H1 (cell line): ENCODE measurements at regions not wholly inside any gene's neighbourhood (a gene's known extent, or its start where the extent isn't known, plus 50 kb on each side); places are given as distances from the start of the nearest gene placed in this dataset.

Experiments
- CTCF ChIA-PET: fragments of 300-600 bp; sonication (Branson Sonifier 250); formaldehyde crosslinking; loops from one replicate; lab custom pipeline; 2021; ENCODE audit not compliant: partially characterized antibody; lab: Charles Lee
- POLR2A ChIA-PET: fragments of 300-600 bp; sonication (Branson Sonifier 250); formaldehyde crosslinking; loops from one replicate; lab custom pipeline; 2021; ENCODE audit warnings: inconsistent platforms; ENCODE audit not compliant: partially characterized antibody; lab: Charles Lee
- DNase-seq, 2 experiments: peaks; one replicate each; pipeline versions ENCODE4 v3.0.0 to v3.0.0-alpha.2; 2010 to 2022; ENCODE audit warnings: low spot score in 2 of 2, low read depth in 1 of 2, mixed read lengths in 1 of 2
- FAIRE-seq: peaks from 2 replicates; lab custom pipeline; 2011; peaks lifted over from hg19 to GRCh38; lab: Jason Lieb, UNC
- H2AFZ ChIP-seq: 2 replicates; pipeline ENCODE4 v1.8.1; 2012; ENCODE audit warnings: low read length, inconsistent platforms
- H2AK5ac ChIP-seq: 2 replicates; pipeline ENCODE4 v1.6.1; 2013; ENCODE audit warnings: low read depth, low read length
- H2BK120ac ChIP-seq: replicated peaks from 2 replicates; pipeline ENCODE3; 2013; ENCODE audit warnings: low read depth, low read length, inconsistent platforms
- H2BK12ac ChIP-seq: 2 replicates; pipeline ENCODE4 v1.6.1; 2013; ENCODE audit warnings: low read depth, low read length
- H2BK15ac ChIP-seq: 2 replicates; pipeline ENCODE4 v1.6.1; 2013; ENCODE audit warnings: low read length
- H2BK20ac ChIP-seq: 2 replicates; pipeline ENCODE4 v1.6.1; 2013; ENCODE audit warnings: low read length
- H2BK5ac ChIP-seq: 2 replicates; pipeline ENCODE4 v1.6.1; 2013; ENCODE audit warnings: low read depth, low read length
- H3K14ac ChIP-seq: 2 replicates; pipeline ENCODE4 v1.6.1; 2013; ENCODE audit warnings: inconsistent platforms; ENCODE audit not compliant: insufficient read length
- H3K18ac ChIP-seq: 2 replicates; pipeline ENCODE4 v1.6.1; 2013; ENCODE audit warnings: low read length; ENCODE audit errors: extremely low read depth
- H3K23ac ChIP-seq: 2 replicates; pipeline ENCODE4 v1.6.1; 2013; ENCODE audit warnings: inconsistent platforms; ENCODE audit not compliant: insufficient read length
- H3K23me2 ChIP-seq: 2 replicates; pipeline ENCODE4 v1.6.1; 2013; ENCODE audit warnings: low read depth, low read length
- H3K27ac ChIP-seq: 2 replicates; pipeline ENCODE4 v1.6.1; 2011; ENCODE audit warnings: low read depth, low read length, inconsistent platforms
- H3K27me3 ChIP-seq, 4 experiments: replicated peaks in 1 of 4; 1 replicate in 1 of 4; 2 replicates in 3 of 4; pipeline versions ENCODE4 v1.6.1 to v1.8.1; 2011 to 2013; ENCODE audit warnings: low read length in 3 of 4, mild to moderate bottlenecking in 3 of 4, inconsistent platforms in 2 of 4, mixed read lengths in 2 of 4, moderate library complexity in 1 of 4; ENCODE audit not compliant: control insufficient read depth in 3 of 4, insufficient read depth in 3 of 4; ENCODE audit errors: extremely low read depth in 1 of 4
- H3K36me3 ChIP-seq, 4 experiments: 2 replicates each; pipeline versions ENCODE4 v1.6.1 to v1.8.1; 2011 to 2013; ENCODE audit warnings: mild to moderate bottlenecking in 4 of 4, low read length in 3 of 4, moderate library complexity in 2 of 4, control low read depth in 1 of 4, inconsistent platforms in 1 of 4; ENCODE audit not compliant: insufficient read depth in 4 of 4, control insufficient read depth in 2 of 4
- H3K4ac ChIP-seq: replicated peaks from 2 replicates; pipeline ENCODE3; 2013; ENCODE audit warnings: low read length, low read depth, mixed read lengths, inconsistent platforms; ENCODE audit not compliant: insufficient read length
- H3K4me1 ChIP-seq, 4 experiments: replicated peaks in 1 of 4; 1 replicate in 1 of 4; 2 replicates in 3 of 4; pipeline versions ENCODE4 v1.6.1 to v1.8.1; 2011 to 2013; ENCODE audit warnings: low read length in 3 of 4, inconsistent platforms in 2 of 4, mixed read lengths in 1 of 4; ENCODE audit not compliant: insufficient read depth in 4 of 4, control insufficient read depth in 3 of 4
- H3K4me2 ChIP-seq, 2 experiments: 2 replicates each; pipeline versions ENCODE4 v1.6.1 to v1.8.1; 2011 to 2013; ENCODE audit warnings: low read depth in 2 of 2, low read length in 2 of 2, control low read depth in 1 of 2, inconsistent platforms in 1 of 2, mild to moderate bottlenecking in 1 of 2; ENCODE audit not compliant: insufficient read depth in 1 of 2
- H3K4me3 ChIP-seq, 4 experiments: fragments of 200-600, 300-600 bp in 1 of 4; sonication (generic), shearing (Covaris generic), sonication (Bioruptor Twin) in 1 of 4; 2 replicates each; pipeline versions ENCODE4 v1.5.1 to v1.8.1; 2011 to 2016; ENCODE audit warnings: low read length in 4 of 4, low read depth in 3 of 4, control low read depth in 2 of 4, inconsistent platforms in 2 of 4, mild to moderate bottlenecking in 2 of 4, mixed read lengths in 1 of 4, moderate library complexity in 1 of 4; ENCODE audit not compliant: insufficient read depth in 2 of 4; ENCODE audit errors: extremely low read depth in 1 of 4
- H3K56ac ChIP-seq: replicated peaks from 2 replicates; pipeline ENCODE3; 2013; ENCODE audit warnings: low read depth, mild to moderate bottlenecking, mixed read lengths, low read length, inconsistent platforms; ENCODE audit not compliant: insufficient read length
- H3K79me1 ChIP-seq: 2 replicates; pipeline ENCODE4 v1.6.1; 2013; ENCODE audit warnings: low read depth, low read length, control low read depth
- H3K79me2 ChIP-seq, 2 experiments: 2 replicates each; pipeline versions ENCODE4 v1.6.1 to v1.8.1; 2012 to 2013; ENCODE audit warnings: low read length in 2 of 2, mild to moderate bottlenecking in 2 of 2, inconsistent platforms in 1 of 2; ENCODE audit not compliant: insufficient read depth in 2 of 2, control insufficient read depth in 1 of 2
- H3K9ac ChIP-seq, 4 experiments: replicated peaks in 1 of 4; 1 replicate in 1 of 4; 2 replicates in 3 of 4; pipeline versions ENCODE4 v1.6.1 to v1.8.1; 2011 to 2013; ENCODE audit warnings: low read depth in 3 of 4, low read length in 3 of 4, control low read depth in 2 of 4, mild to moderate bottlenecking in 2 of 4, moderate library complexity in 2 of 4, inconsistent platforms in 1 of 4; ENCODE audit errors: extremely low read depth in 1 of 4
- H3K9me3 ChIP-seq, 2 experiments: 2 replicates each; pipeline versions ENCODE4 v1.6.1 to v1.8.1; 2012 to 2013; ENCODE audit warnings: mild to moderate bottlenecking in 2 of 2, moderate library complexity in 2 of 2, control low read depth in 1 of 2, inconsistent platforms in 1 of 2, low read depth in 1 of 2, low read length in 1 of 2, mixed read lengths in 1 of 2; ENCODE audit not compliant: insufficient read depth in 2 of 2
- H4K20me1 ChIP-seq, 2 experiments: replicated peaks in 1 of 2; 2 replicates each; pipeline versions ENCODE3 to v1.8.1; 2011 to 2013; ENCODE audit warnings: inconsistent platforms in 2 of 2, low read length in 2 of 2, mild to moderate bottlenecking in 1 of 2; ENCODE audit not compliant: insufficient read depth in 2 of 2, control insufficient read depth in 1 of 2
- H4K5ac ChIP-seq: 2 replicates; pipeline ENCODE4 v1.6.1; 2013; ENCODE audit warnings: low read length, low read depth, mixed read lengths, inconsistent platforms; ENCODE audit not compliant: insufficient read length
- H4K8ac ChIP-seq: 2 replicates; pipeline ENCODE4 v1.8.0; 2013; ENCODE audit warnings: mild to moderate bottlenecking, moderate library complexity, low read length, inconsistent platforms; ENCODE audit not compliant: insufficient read depth; ENCODE audit errors: extremely low read depth
- H4K91ac ChIP-seq: replicated peaks from 2 replicates; pipeline ENCODE3; 2013; ENCODE audit warnings: low read length, mixed read lengths, inconsistent platforms; ENCODE audit not compliant: insufficient read length
- ATF2 ChIP-seq: IDR thresholded peaks from 2 replicates; pipeline ENCODE4 v1.6.1; 2012; ENCODE audit warnings: low read length, inconsistent platforms
- GTF2F1 ChIP-seq: IDR thresholded peaks from 2 replicates; pipeline ENCODE4 v1.6.1; 2012; ENCODE audit warnings: low read depth, low read length, improper control_type of control experiment, borderline replicate concordance
- HDAC6 ChIP-seq: IDR thresholded peaks from one replicate; pipeline ENCODE4 v1.7.1; 2012; ENCODE audit warnings: low read depth, mild to moderate bottlenecking, inconsistent platforms, low read length, moderate library complexity
- RAD21 ChIP-seq, 2 experiments: IDR thresholded peaks in 1 of 2; conservative IDR thresholded peaks in 1 of 2; 2 replicates each; pipeline ENCODE4 v1.6.1; 2011; ENCODE audit warnings: low read depth in 2 of 2, low read length in 2 of 2, improper control_type of control experiment in 1 of 2, inconsistent platforms in 1 of 2, mild to moderate bottlenecking in 1 of 2, moderate library complexity in 1 of 2
- TEAD4 ChIP-seq: IDR thresholded peaks from 2 replicates; pipeline ENCODE4 v1.6.1; 2012; ENCODE audit warnings: low read depth, low read length, inconsistent platforms, mixed read lengths
- YY1 ChIP-seq: IDR thresholded peaks from 2 replicates; pipeline ENCODE4 v1.6.1; 2011; ENCODE audit warnings: low read depth, mild to moderate bottlenecking, low read length
- WGBS, 2 experiments: shearing (Covaris generic) in 1 of 2; methylation state at CpG; one replicate each; pipeline versions ENCODE4 v1.1.6 to v1.1.7; 2013 to 2015; ENCODE audit warnings: low lambda C conversion rate in 2 of 2, mixed read lengths in 2 of 2, inconsistent platforms in 1 of 2, low coverage in 1 of 2, missing lambda C conversion rate in 1 of 2; ENCODE audit not compliant: insufficient replicate concordance in 2 of 2, insufficient coverage in 1 of 2, insufficient read length in 1 of 2; ENCODE audit errors: extremely low coverage in 1 of 2, missing lambda C conversion rate in 1 of 2; 5-methylcytosine and 5-hydroxymethylcytosine counted together
- TF ChIP-seq, protein P1 (sequence below): IDR thresholded peaks from 2 replicates; pipeline ENCODE4 v1.6.1; 2011; ENCODE audit warnings: low read depth, mild to moderate bottlenecking, low read length; ENCODE audit not compliant: insufficient read depth

- Histone ChIP-seq H4K8ac (no peak overlapping the region), H2BK15ac (no peak overlapping the region), H3K18ac (no peak overlapping the region), H3K14ac (no peak overlapping the region), H2BK120ac (no peak overlapping the region), H3K4me1 (peaks cover 0 to 5% (median 4%) of the 10 kb centered on the region in 4 experiments; a peak in 3 of 7 replicates), H3K79me2 (no peaks in the 10 kb centered on the region), H2BK5ac (no peak overlapping the region), H3K56ac (no peak overlapping the region), H3K23me2 (no peaks in the 10 kb centered on the region), H3K36me3 (no peaks in the 10 kb centered on the region), H3K4ac (no peak overlapping the region), H3K27me3 (no peaks in the 10 kb centered on the region), H3K27ac (no peak overlapping the region), H3K9me3 (no peaks in the 10 kb centered on the region), H3K79me1 (no peaks in the 10 kb centered on the region), H3K4me2 (no peak overlapping the region), H2BK12ac (no peak overlapping the region), H2BK20ac (no peak overlapping the region), H3K23ac (no peak overlapping the region), H3K9ac (no peak overlapping the region), H2AK5ac (no peak overlapping the region), H3K4me3 (no peak overlapping the region), H4K5ac (no peak overlapping the region), H4K91ac (no peak overlapping the region), H4K20me1 (no peaks in the 10 kb centered on the region), H2AFZ (no peak overlapping the region)
- POLR2A ChIA-PET, result no interaction called here
- TF ChIP-seq HDAC6 (no peak), GTF2F1 (no peak), YY1 (no peak), TEAD4 (no peak), RAD21 (IDR thresholded peaks at IDR 0.05 in 1 of 2, conservative IDR thresholded peaks at IDR 0.05 in 1 of 2; ENCODE audit: low read depth in 2 of 2, low read length in 2 of 2) (no peak), ATF2 (no peak)
- TF ChIP-seq, protein P1, sequence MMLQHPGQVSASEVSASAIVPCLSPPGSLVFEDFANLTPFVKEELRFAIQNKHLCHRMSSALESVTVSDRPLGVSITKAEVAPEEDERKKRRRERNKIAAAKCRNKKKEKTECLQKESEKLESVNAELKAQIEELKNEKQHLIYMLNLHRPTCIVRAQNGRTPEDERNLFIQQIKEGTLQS, result no peak
- DNase-seq (no peak), FAIRE-seq (no peak)
- WGBS, 2 experiments, result 91% methylated on average over 3 of the region's 3 CpGs; no CpG with 5 or more reads in 1 of the 2 experiments
- CTCF ChIA-PET, result no interaction called here
Measured at GRCh38 chr2:220002699-220003098, 375.3 kb downstream of the SLC4A3 start.
